Brain microvascular endothelial cell (primary cell): ENCODE measurements at regions not wholly inside any gene's neighbourhood (a gene's known extent, or its start where the extent isn't known, plus 50 kb on each side); places are given as distances from the start of the nearest gene placed in this dataset.

Experiments used
- DNase-seq: peaks from one replicate; pipeline ENCODE4 v3.0.0-alpha.2; 2020
- H3K27ac ChIP-seq: fragments of 250-450 bp; sonication (Bioruptor Pico); 2 replicates; pipeline ENCODE4 v1.5.1; 2020; ENCODE audit warnings: mild to moderate bottlenecking, moderate library complexity
- H3K27me3 ChIP-seq: fragments of 250-450 bp; sonication (Bioruptor Pico); replicated peaks from 2 replicates; pipeline ENCODE4 v1.5.1; 2020; ENCODE audit warnings: mild to moderate bottlenecking
- H3K36me3 ChIP-seq: fragments of 250-450 bp; sonication (Bioruptor Pico); replicated peaks from 2 replicates; pipeline ENCODE4 v1.5.1; 2020; ENCODE audit warnings: mild to moderate bottlenecking
- H3K4me3 ChIP-seq: 2 replicates; pipeline ENCODE4 v1.5.1; 2011; ENCODE audit warnings: low read depth, mild to moderate bottlenecking, control low read depth, low read length, moderate library complexity
- in situ Hi-C: cut with HindIII; loops from 2 replicates; pipeline ENCODE4 v1.10.0; 2017; ENCODE audit warnings: low sequenced_read_pairs, low pct_ligation_motif_present
- TF ChIP-seq, protein P1 (sequence below): IDR thresholded peaks from 2 replicates; pipeline ENCODE4 v1.5.1; 2011; ENCODE audit warnings: low read depth, mild to moderate bottlenecking, moderate library complexity, low read length, control low read depth, inconsistent platforms; ENCODE audit errors: missing control alignments

DNA sequence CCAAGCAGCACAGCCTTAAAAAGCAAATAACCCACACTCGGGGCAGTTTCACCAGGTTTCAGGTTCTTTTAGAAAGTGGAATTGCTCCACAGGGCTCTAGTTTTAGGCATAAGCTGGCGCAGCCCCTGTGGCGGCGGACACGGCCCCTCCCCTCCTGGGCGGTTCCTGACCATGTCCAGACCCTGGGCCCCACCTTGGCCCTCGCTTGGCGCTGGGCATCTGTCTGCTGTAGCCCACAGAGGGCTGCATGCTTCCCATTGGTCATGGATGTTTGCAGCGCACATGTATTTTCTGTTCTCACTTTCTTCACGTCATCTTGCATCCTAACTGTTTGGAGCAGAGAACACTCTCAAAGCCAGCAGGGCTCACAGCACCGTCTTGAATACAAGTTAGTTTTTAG lies 244.3 kb downstream of the BRD1 start:
- no peak for DNase-seq
- Histone ChIP-seq H3K27ac (no peak overlapping the region), H3K27me3 (no peaks in the 10 kb centered on the region), H3K36me3 (no peaks in the 10 kb centered on the region), H3K4me3 (no peak overlapping the region)
- TF ChIP-seq, protein P1, sequence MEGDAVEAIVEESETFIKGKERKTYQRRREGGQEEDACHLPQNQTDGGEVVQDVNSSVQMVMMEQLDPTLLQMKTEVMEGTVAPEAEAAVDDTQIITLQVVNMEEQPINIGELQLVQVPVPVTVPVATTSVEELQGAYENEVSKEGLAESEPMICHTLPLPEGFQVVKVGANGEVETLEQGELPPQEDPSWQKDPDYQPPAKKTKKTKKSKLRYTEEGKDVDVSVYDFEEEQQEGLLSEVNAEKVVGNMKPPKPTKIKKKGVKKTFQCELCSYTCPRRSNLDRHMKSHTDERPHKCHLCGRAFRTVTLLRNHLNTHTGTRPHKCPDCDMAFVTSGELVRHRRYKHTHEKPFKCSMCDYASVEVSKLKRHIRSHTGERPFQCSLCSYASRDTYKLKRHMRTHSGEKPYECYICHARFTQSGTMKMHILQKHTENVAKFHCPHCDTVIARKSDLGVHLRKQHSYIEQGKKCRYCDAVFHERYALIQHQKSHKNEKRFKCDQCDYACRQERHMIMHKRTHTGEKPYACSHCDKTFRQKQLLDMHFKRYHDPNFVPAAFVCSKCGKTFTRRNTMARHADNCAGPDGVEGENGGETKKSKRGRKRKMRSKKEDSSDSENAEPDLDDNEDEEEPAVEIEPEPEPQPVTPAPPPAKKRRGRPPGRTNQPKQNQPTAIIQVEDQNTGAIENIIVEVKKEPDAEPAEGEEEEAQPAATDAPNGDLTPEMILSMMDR: no peak
- in situ Hi-C loops: no loop called here

GRCh38 chr22:49582678-49583077 lies 245.0 kb downstream of the BRD1 start:
- no peak overlapping the region for H3K27ac ChIP-seq
- in situ Hi-C loops: no loop called here
- no peaks in the 10 kb centered on the region for H3K36me3 ChIP-seq
- DNase-seq: no peak
- no peak overlapping the region for H3K4me3 ChIP-seq
- TF ChIP-seq, protein P1: no peak
- no peaks in the 10 kb centered on the region for H3K27me3 ChIP-seq

DNA sequence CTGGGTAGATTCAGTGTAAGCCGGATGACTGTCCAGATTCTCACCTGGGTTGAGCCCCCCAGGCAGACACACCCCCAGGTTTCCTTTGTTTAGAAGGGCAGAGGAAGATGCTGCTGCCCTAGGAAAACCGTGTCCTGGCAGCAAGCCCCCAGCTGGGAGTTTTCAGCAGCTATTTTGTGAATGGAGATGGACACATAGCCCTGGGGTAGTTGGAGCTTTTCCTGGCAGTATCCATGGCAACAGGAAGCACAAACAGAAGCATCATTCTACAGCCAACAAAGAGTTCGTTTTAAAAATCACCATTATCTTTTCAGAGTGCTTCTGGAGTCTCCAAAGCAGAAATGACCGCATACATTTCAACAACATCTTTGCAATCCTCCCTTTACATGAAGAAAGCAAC lies 245.5 kb downstream of the BRD1 start:
- TF ChIP-seq, protein P1: no peak
- no peak for DNase-seq
- H3K4me3 ChIP-seq: no peak overlapping the region
- H3K27ac ChIP-seq: no peak overlapping the region
- in situ Hi-C loops: no loop called here
- H3K36me3 ChIP-seq: no peaks in the 10 kb centered on the region
- no peaks in the 10 kb centered on the region for H3K27me3 ChIP-seq

GRCh38 chr22:49580024-49580423 lies 247.6 kb downstream of the BRD1 start:
- Histone ChIP-seq H3K36me3 (no peaks in the 10 kb centered on the region), H3K4me3 (no peak overlapping the region), H3K27ac (no peak overlapping the region), H3K27me3 (no peaks in the 10 kb centered on the region)
- TF ChIP-seq, protein P1: no peak
- DNase-seq: no peak
- in situ Hi-C loops: no loop called here

GRCh38 chr22:49577168-49578060 lies 250.3 kb downstream of the BRD1 start:
- in situ Hi-C loops: no loop called here
- TF ChIP-seq, protein P1: no peak

More at GRCh38 chr22:49577168-49578060, 250.3 kb downstream of the BRD1 start:
- Histone ChIP-seq H3K27me3 (no peaks in the 10 kb centered on the region), H3K36me3 (no peaks in the 10 kb centered on the region), H3K27ac (no peak overlapping the region), H3K4me3 (no peak overlapping the region)
- no peak for DNase-seq
